SH-SY5Y (cell line): ENCODE measurements at regions not wholly inside any gene's neighbourhood (a gene's known extent, or its start where the extent isn't known, plus 50 kb on each side); places are given as distances from the start of the nearest gene placed in this dataset.

Experiments used
- GATA2 ChIP-seq: IDR thresholded peaks from 2 replicates; pipeline ENCODE4 v1.6.1; 2011; ENCODE audit warnings: mild to moderate bottlenecking, low read depth, low read length
- GATA3 ChIP-seq: IDR thresholded peaks from 2 replicates; pipeline ENCODE4 v1.6.1; 2011; ENCODE audit warnings: low read depth, mild to moderate bottlenecking, low read length, moderate library complexity

GRCh38 chr2:220887876-220888275, 684.2 kb downstream of the EPHA4 start:
- TF ChIP-seq GATA2: no peak
- TF ChIP-seq GATA3: no peak
